ENCODE measurements at regions not wholly inside any gene's neighbourhood (a gene's known extent, or its start where the extent isn't known, plus 50 kb on each side); places are given as distances from the start of the nearest gene placed in this dataset.

DNA sequence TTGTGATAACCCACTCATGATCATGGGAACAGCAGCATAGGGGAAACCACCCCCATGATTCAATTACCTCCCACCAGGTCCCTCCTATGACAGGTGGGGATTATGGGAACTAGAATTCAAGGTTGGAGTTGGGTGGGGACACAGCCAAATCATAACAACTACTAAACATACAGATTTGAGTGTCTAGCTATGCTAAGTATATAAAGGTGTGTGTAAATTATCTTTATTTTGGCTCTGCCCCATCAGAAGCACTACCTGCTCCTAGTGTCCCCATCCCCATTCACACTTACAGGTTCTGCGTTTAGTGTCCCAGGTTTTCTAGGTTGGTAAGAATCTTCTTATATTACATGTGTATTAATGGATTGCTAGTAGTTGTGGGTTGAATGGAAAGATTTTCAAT, 464.7 kb downstream of the EPHA4 start:
- peaks cover 3% of the 10 kb centered on the region for H3K4me1 ChIP-seq (ENCODE audit: insufficient read depth)
- no peak overlapping the region for H3K4me3 ChIP-seq (ENCODE audit: low read depth, low read length)
- H3K36me3 ChIP-seq (ENCODE audit: insufficient read depth) = no peaks in the 10 kb centered on the region
- 100% methylated on average over 1 of the region's 1 CpG for WGBS
- no peak overlapping the region for H3K27ac ChIP-seq (ENCODE audit: low read depth)
- no peak for DNase-seq (ENCODE audit: extremely low spot score)

GRCh38 chr2:221109552-221109951, 462.6 kb downstream of the EPHA4 start:
- H3K4me1 ChIP-seq (ENCODE audit: insufficient read depth) = no peaks in the 10 kb centered on the region
- H3K27ac ChIP-seq (ENCODE audit: low read depth) = no peak overlapping the region
- DNase-seq (ENCODE audit: extremely low spot score) = no peak
- H3K36me3 ChIP-seq (ENCODE audit: insufficient read depth) = no peaks in the 10 kb centered on the region
- no peak overlapping the region for H3K4me3 ChIP-seq (ENCODE audit: low read depth, low read length)

DNA sequence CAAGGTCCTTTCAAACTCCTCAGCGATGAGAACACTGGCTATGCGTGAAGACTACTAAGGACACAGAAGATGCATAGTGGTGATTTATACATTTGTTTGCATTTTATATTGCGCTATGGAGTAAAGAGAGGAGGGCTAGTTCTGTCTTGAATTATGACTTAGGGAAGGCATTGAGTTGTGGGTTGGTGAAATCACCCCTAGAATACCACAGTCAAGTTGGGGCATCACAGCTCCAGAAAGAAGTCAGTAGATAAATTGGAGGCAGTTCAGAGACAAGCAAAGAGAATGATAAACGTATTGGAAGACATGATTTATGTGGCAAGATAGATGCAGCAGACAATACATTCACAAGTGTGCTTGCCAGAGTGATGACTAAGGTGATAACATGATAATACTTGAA, 460.4 kb downstream of the EPHA4 start:
- WGBS = 84% methylated on average over 4 of the region's 4 CpGs
- Histone ChIP-seq H3K27ac (ENCODE audit: low read depth) (no peak overlapping the region), H3K4me3 (ENCODE audit: low read depth, low read length) (no peak overlapping the region), H3K4me1 (ENCODE audit: insufficient read depth) (no peaks in the 10 kb centered on the region), H3K36me3 (ENCODE audit: insufficient read depth) (no peaks in the 10 kb centered on the region)
- no peak for DNase-seq (ENCODE audit: extremely low spot score)

DNA sequence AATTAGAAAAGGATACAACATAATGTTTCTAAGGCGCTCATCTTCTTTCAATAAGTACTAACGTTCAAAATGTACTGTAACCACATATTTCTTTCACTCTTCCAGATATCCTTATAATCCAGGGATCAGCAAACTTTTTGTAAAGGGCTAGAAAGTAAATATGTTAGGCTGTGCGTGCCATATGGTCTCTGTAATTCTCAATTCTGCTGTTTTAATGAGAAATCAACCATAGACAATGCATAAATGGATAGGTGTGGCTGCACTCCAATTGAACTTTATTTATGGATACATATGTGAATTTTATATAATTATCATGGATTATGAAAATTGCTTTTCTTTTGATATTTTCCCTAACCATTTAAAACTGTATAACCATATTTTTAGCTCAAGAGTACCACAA, 459.4 kb downstream of the EPHA4 start:
- no peak overlapping the region for H3K4me3 ChIP-seq (ENCODE audit: low read depth, low read length)
- no peak overlapping the region for H3K27ac ChIP-seq (ENCODE audit: low read depth)
- H3K36me3 ChIP-seq (ENCODE audit: insufficient read depth) = no peaks in the 10 kb centered on the region
- no peak for DNase-seq (ENCODE audit: extremely low spot score)
- H3K4me1 ChIP-seq (ENCODE audit: insufficient read depth) = no peaks in the 10 kb centered on the region
- 66% methylated on average over 3 of the region's 3 CpGs for WGBS

- no peaks in the 10 kb centered on the region for H3K4me1 ChIP-seq (ENCODE audit: insufficient read depth)
- H3K36me3 ChIP-seq (ENCODE audit: insufficient read depth) = no peaks in the 10 kb centered on the region
- no peak overlapping the region for H3K4me3 ChIP-seq (ENCODE audit: low read depth, low read length)
- no peak for DNase-seq (ENCODE audit: extremely low spot score)
- WGBS = 84% methylated on average over 3 of the region's 3 CpGs
- no peak overlapping the region for H3K27ac ChIP-seq (ENCODE audit: low read depth)
These were observed 456.2 kb downstream of the EPHA4 start for GRCh38 chr2:221115944-221116343.

GRCh38 chr2:221120643-221121042, 451.5 kb downstream of the EPHA4 start:
- WGBS = 95% methylated on average over 2 of the region's 2 CpGs
- no peak for DNase-seq (ENCODE audit: extremely low spot score)
- H3K4me1 ChIP-seq (ENCODE audit: insufficient read depth) = no peaks in the 10 kb centered on the region
- no peak overlapping the region for H3K27ac ChIP-seq (ENCODE audit: low read depth)
- no peaks in the 10 kb centered on the region for H3K36me3 ChIP-seq (ENCODE audit: insufficient read depth)
- H3K4me3 ChIP-seq (ENCODE audit: low read depth, low read length) = no peak overlapping the region

- no peak for DNase-seq (ENCODE audit: extremely low spot score)
- H3K4me1 ChIP-seq (ENCODE audit: insufficient read depth) = no peaks in the 10 kb centered on the region
- no peak overlapping the region for H3K4me3 ChIP-seq (ENCODE audit: low read depth, low read length)
- H3K27ac ChIP-seq (ENCODE audit: low read depth) = no peak overlapping the region
- H3K36me3 ChIP-seq (ENCODE audit: insufficient read depth) = no peaks in the 10 kb centered on the region
- 46% methylated on average over 3 of the region's 3 CpGs for WGBS
These were observed 448.7 kb downstream of the EPHA4 start for GRCh38 chr2:221123396-221123795.

DNA sequence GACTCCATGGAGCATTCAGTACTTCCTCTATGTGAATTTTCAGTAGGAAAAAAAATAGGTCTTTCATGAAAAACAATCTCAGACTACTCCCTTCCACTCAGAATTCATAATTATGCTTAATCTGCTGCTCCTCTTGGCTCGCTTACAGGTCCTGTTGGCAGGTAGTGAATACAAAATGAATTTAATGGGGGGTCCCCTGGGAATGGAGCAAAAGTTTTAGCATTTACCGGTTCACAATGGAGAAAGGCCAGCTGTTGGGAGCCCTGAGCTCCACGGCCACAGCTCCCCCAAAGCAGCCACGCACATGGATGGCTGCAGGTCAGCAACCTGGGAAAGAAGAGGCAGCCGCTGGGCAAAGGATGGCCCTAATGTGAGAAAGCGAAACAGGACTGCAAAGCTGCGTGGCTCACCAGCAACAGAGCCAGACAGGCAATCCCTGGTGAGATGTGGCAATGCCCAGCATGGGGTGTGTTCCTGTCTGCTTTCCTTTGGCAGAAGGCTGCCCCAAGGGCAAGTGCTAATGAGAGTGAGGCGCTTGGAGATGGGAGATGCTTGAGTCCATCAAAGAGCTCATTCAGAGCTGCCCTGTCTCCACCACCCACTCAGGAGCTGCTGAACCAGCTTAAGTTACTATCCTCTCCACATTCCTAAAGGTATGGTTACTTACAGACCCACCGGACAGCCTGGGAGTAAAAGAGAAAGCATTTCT, 447.4 kb downstream of the EPHA4 start:
- Histone ChIP-seq H3K4me3 (ENCODE audit: low read depth, low read length) (no peak overlapping the region), H3K4me1 (ENCODE audit: insufficient read depth) (no peaks in the 10 kb centered on the region), H3K27ac (ENCODE audit: low read depth) (no peak overlapping the region), H3K36me3 (ENCODE audit: insufficient read depth) (no peaks in the 10 kb centered on the region)
- DNase-seq (ENCODE audit: extremely low spot score) = no peak
- 84% methylated on average over 9 of the region's 9 CpGs for WGBS

- no peaks in the 10 kb centered on the region for H3K4me1 ChIP-seq (ENCODE audit: insufficient read depth)
- 69% methylated on average over 3 of the region's 3 CpGs for WGBS
- H3K4me3 ChIP-seq (ENCODE audit: low read depth, low read length) = no peak overlapping the region
- H3K27ac ChIP-seq (ENCODE audit: low read depth) = no peak overlapping the region
- no peaks in the 10 kb centered on the region for H3K36me3 ChIP-seq (ENCODE audit: insufficient read depth)
- no peak for DNase-seq (ENCODE audit: extremely low spot score)
These were observed 446.4 kb downstream of the EPHA4 start for GRCh38 chr2:221125691-221126090.

GRCh38 chr2:221129657-221130056, 442.4 kb downstream of the EPHA4 start:
- Histone ChIP-seq H3K4me1 (ENCODE audit: insufficient read depth) (no peaks in the 10 kb centered on the region), H3K36me3 (ENCODE audit: insufficient read depth) (no peaks in the 10 kb centered on the region), H3K27ac (ENCODE audit: low read depth) (no peak overlapping the region), H3K4me3 (ENCODE audit: low read depth, low read length) (no peak overlapping the region)
- 87% methylated on average over 1 of the region's 1 CpG for WGBS
- DNase-seq (ENCODE audit: extremely low spot score) = no peak

- Histone ChIP-seq H3K36me3 (ENCODE audit: insufficient read depth) (no peaks in the 10 kb centered on the region), H3K4me3 (ENCODE audit: low read depth, low read length) (no peak overlapping the region), H3K4me1 (ENCODE audit: insufficient read depth) (no peaks in the 10 kb centered on the region), H3K27ac (ENCODE audit: low read depth) (no peak overlapping the region)
- WGBS = 59% methylated on average over 1 of the region's 1 CpG
- no peak for DNase-seq (ENCODE audit: extremely low spot score)
These were observed 441.7 kb downstream of the EPHA4 start for GRCh38 chr2:221130431-221130830.

- Histone ChIP-seq H3K4me3 (ENCODE audit: low read depth, low read length) (no peak overlapping the region), H3K27ac (ENCODE audit: low read depth) (no peak overlapping the region), H3K4me1 (ENCODE audit: insufficient read depth) (no peaks in the 10 kb centered on the region), H3K36me3 (ENCODE audit: insufficient read depth) (no peaks in the 10 kb centered on the region)
- WGBS = 82% methylated on average over 2 of the region's 2 CpGs
- DNase-seq (ENCODE audit: extremely low spot score) = no peak
These were observed 438.2 kb downstream of the EPHA4 start for GRCh38 chr2:221133941-221134340.

DNA sequence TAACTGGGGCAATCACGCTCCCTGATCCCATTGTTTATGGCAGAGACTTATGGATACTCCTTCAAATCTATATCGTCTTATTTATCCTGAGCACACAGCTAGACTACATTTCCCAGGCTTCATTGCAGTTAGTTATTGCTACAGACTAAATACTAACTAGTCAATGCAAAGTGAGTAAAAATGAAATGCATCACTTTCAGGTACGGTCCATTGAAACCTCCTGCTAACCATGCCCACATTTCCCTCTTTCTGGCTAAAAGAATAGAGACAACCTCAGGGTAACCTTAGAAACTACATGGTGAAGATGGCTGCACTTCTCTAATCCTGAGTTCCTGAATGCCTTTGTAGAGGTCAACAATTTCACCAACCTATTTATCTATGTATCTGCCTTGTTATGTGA, 437.4 kb downstream of the EPHA4 start:
- no peak overlapping the region for H3K4me3 ChIP-seq (ENCODE audit: low read depth, low read length)
- H3K4me1 ChIP-seq (ENCODE audit: insufficient read depth) = no peaks in the 10 kb centered on the region
- DNase-seq (ENCODE audit: extremely low spot score) = no peak
- no peak overlapping the region for H3K27ac ChIP-seq (ENCODE audit: low read depth)
- H3K36me3 ChIP-seq (ENCODE audit: insufficient read depth) = no peaks in the 10 kb centered on the region
- WGBS = 96% methylated on average over 3 of the region's 3 CpGs

DNA sequence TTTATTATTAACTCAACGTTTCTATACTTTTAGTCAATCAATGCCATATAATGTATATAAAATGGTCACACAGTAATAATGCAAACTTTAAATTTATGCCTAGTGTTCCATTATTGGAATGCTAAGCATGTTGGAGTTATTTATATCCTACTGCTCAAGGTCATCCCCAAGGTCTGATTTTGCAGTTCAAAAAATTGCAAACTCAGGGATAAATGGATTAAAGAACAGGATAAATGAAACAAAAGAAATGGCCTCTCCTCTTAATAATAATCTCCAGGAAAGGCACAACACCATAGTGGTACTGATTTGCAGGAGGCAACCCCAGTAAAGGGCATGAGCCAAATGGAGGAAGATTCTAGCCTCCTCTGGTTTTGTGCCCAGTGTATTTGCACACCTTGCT, 436.4 kb downstream of the EPHA4 start:
- 68% methylated on average over 1 of the region's 1 CpG for WGBS
- no peak overlapping the region for H3K4me3 ChIP-seq (ENCODE audit: low read depth, low read length)

DNA sequence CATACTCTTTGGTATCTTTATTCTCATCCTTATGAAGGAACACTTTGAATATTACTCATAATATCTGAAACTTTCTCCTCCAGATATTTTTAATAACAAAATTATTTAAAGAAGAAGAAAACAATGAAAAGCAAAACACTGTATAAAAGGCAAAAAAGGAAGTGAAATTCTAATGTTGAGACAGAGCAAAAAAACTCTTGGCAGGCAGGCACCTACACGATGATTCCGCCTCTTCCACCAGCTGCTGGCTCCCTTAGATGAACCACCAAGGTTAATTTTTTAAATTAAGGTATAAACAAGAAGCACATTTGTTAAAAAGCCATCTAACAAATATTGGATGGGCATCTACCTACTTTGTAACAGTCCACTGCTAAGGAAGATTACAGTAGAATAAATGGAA, 434.7 kb downstream of the EPHA4 start:
- H3K27ac ChIP-seq (ENCODE audit: low read depth) = no peak overlapping the region
- H3K4me3 ChIP-seq (ENCODE audit: low read depth, low read length) = no peak overlapping the region
- 90% methylated on average over 2 of the region's 2 CpGs for WGBS
- DNase-seq (ENCODE audit: extremely low spot score) = no peak
- no peaks in the 10 kb centered on the region for H3K4me1 ChIP-seq (ENCODE audit: insufficient read depth)
- H3K36me3 ChIP-seq (ENCODE audit: insufficient read depth) = no peaks in the 10 kb centered on the region

More for the DNA sequence above, 436.4 kb downstream of the EPHA4 start:
- H3K4me1 ChIP-seq (ENCODE audit: insufficient read depth) = no peaks in the 10 kb centered on the region
- DNase-seq (ENCODE audit: extremely low spot score) = no peak
- no peaks in the 10 kb centered on the region for H3K36me3 ChIP-seq (ENCODE audit: insufficient read depth)
- H3K27ac ChIP-seq (ENCODE audit: low read depth) = no peak overlapping the region
